Erythroblast (primary cell): ENCODE measurements at regions not wholly inside any gene's neighbourhood (a gene's known extent, or its start where the extent isn't known, plus 50 kb on each side); places are given as distances from the start of the nearest gene placed in this dataset.

Source experiments
- GATA1 ChIP-seq: IDR thresholded peaks from 2 replicates; pipeline ENCODE4 v1.6.1; 2011; ENCODE audit warnings: low read depth, mild to moderate bottlenecking, control low read depth, low read length, moderate library complexity
- POLR2A ChIP-seq: IDR thresholded peaks from 2 replicates; pipeline ENCODE4 v1.6.1; 2011; ENCODE audit warnings: mild to moderate bottlenecking, low read length

- no peak for TF ChIP-seq POLR2A
- TF ChIP-seq GATA1, result no peak
Measured at GRCh38 chr11:95668131-95668530, 121.5 kb downstream of the FAM76B start.
